ENCODE measurements at regions not wholly inside any gene's neighbourhood (a gene's known extent, or its start where the extent isn't known, plus 50 kb on each side); places are given as distances from the start of the nearest gene placed in this dataset.
"Not testable (repeated sequence)": the region's sequence is repeated elsewhere in the genome, so short reads cannot be mapped to it uniquely, and the experiment has no call there.

- no peak overlapping the region for H3K4me3 ChIP-seq (ENCODE audit: low read depth, low read length)
- TF ChIP-seq, protein P1, sequence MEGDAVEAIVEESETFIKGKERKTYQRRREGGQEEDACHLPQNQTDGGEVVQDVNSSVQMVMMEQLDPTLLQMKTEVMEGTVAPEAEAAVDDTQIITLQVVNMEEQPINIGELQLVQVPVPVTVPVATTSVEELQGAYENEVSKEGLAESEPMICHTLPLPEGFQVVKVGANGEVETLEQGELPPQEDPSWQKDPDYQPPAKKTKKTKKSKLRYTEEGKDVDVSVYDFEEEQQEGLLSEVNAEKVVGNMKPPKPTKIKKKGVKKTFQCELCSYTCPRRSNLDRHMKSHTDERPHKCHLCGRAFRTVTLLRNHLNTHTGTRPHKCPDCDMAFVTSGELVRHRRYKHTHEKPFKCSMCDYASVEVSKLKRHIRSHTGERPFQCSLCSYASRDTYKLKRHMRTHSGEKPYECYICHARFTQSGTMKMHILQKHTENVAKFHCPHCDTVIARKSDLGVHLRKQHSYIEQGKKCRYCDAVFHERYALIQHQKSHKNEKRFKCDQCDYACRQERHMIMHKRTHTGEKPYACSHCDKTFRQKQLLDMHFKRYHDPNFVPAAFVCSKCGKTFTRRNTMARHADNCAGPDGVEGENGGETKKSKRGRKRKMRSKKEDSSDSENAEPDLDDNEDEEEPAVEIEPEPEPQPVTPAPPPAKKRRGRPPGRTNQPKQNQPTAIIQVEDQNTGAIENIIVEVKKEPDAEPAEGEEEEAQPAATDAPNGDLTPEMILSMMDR (IDR thresholded peaks at IDR 0.05; ENCODE audit: borderline replicate concordance, insufficient read depth, low read depth, low read length), result no peak
These were observed 151.5 kb upstream of the MGAT4C start for GRCh38 chr12:86407620-86408208.

- TF ChIP-seq, protein P1 (IDR thresholded peaks at IDR 0.05; ENCODE audit: borderline replicate concordance, insufficient read depth, low read depth, low read length), result no peak
- H3K4me3 ChIP-seq (ENCODE audit: low read depth, low read length), result no peak overlapping the region
These were observed 133.8 kb upstream of the MGAT4C start for GRCh38 chr12:86389949-86390348.

DNA sequence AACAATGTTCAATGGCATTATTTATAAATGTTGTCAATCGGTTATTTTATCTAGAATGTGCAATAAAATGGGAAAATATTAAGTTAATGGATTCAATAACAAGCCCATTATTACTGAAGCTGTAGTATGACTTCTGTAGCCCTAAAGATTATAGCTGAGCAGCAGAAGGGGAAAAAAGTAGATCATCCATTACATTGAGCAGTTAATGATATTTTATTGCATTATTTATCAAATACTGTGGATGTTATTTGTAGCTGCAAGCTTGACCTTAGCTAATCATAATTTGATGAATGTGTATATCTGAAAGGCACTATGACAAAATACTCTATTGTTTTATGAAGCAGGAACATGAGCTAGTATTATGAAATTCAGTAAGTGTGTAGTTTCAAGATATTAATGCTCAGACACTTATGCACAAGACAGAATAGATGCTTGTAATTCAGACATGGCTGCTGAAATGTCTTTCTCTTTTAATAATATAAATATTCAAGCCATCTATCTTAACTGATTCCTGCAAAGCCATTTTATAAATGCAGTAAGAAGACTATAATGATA is 131.5 kb upstream of the MGAT4C start:
- H3K4me3 ChIP-seq (ENCODE audit: low read depth, low read length), result no peak overlapping the region
- TF ChIP-seq, protein P1 (IDR thresholded peaks at IDR 0.05; ENCODE audit: borderline replicate concordance, insufficient read depth, low read depth, low read length), result no peak

GRCh38 chr12:86383759-86384158 is 127.6 kb upstream of the MGAT4C start:
- not testable (repeated sequence) for H3K4me3 ChIP-seq (ENCODE audit: low read depth, low read length)

- TF ChIP-seq, protein P1 (IDR thresholded peaks at IDR 0.05; ENCODE audit: borderline replicate concordance, insufficient read depth, low read depth, low read length), result no peak
- no peak overlapping the region for H3K4me3 ChIP-seq (ENCODE audit: low read depth, low read length)
These were observed 123.1 kb upstream of the MGAT4C start for GRCh38 chr12:86379337-86379736.

- TF ChIP-seq, protein P1 (IDR thresholded peaks at IDR 0.05; ENCODE audit: borderline replicate concordance, insufficient read depth, low read depth, low read length), result no peak
- H3K4me3 ChIP-seq (ENCODE audit: low read depth, low read length), result no peak overlapping the region
These were observed 119.9 kb upstream of the MGAT4C start for GRCh38 chr12:86376052-86376451.

- TF ChIP-seq, protein P1 (IDR thresholded peaks at IDR 0.05; ENCODE audit: borderline replicate concordance, insufficient read depth, low read depth, low read length), result no peak
- no peak overlapping the region for H3K4me3 ChIP-seq (ENCODE audit: low read depth, low read length)
These were observed 117.6 kb upstream of the MGAT4C start for GRCh38 chr12:86373813-86374212.

Data from GM12875 (cell line).